Hematopoietic multipotent progenitor cell treated with erythropoietin and hydrocortisone succinate and interleukin-3 and kit ligand, for 15 days (in vitro differentiated cells): ENCODE measurements at regions not wholly inside any gene's neighbourhood (a gene's known extent, or its start where the extent isn't known, plus 50 kb on each side); places are given as distances from the start of the nearest gene placed in this dataset.

Experiments
- DNase-seq: peaks from one replicate; pipeline ENCODE4 v3.0.0-alpha.2; 2015; ENCODE audit warnings: low spot score

DNA sequence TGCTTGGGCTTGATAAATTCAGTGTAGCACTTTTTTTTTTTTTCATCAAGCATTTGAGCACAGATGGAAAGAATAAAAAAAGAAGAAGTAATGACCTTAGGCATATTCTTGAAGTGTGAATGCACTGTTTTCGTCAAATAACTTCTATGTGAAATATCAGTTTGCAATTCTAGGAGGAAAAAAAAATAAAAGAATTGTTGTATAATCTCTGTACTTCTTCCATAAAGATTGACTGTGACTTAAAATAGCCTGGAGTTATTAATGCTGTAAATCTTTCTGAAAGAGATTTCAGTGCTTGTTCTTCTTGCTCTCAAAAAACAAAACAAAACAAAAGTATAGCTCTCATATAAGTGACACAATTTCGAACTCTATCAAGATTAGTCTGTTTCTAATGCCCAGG, 536.9 kb upstream of the ZNF608 start:
- no peak for DNase-seq

DNA sequence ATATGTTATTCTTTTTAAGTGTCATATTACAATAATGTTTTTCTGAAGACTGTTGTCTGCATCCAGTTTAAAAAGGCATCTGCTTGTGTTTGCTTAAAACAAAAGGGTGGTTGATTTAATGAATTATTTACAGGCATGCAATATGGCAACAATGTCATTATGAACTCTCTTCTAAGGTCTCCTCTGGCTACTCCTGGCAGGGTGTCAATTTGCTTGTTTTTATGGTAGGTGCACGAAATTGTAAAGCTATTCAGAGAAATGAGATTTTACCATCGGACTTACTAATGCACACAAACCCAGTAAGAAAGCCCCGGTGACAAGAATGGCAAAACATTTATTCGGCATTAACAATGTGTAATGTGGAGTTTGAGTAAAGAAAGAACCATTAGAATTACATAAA, 539.8 kb upstream of the ZNF608 start:
- no peak for DNase-seq

DNA sequence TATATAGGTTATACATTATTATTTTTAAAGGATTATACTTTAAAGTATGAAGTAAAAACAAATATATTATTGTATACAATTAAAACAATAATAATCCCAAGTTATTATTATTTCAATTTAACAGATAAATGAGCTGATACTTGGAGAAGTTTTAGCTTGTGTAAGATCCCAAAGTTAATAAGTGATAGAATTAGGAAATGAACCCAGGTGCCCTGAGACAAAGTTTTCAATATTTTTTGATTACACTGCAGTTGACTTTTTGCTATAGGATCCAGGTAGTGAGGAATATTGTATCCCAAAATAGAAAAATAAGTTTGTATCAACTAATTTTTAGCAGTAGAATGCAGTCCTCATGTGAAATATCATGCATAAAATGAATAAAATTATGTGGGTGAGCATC, 543.2 kb upstream of the ZNF608 start:
- no peak for DNase-seq

DNA sequence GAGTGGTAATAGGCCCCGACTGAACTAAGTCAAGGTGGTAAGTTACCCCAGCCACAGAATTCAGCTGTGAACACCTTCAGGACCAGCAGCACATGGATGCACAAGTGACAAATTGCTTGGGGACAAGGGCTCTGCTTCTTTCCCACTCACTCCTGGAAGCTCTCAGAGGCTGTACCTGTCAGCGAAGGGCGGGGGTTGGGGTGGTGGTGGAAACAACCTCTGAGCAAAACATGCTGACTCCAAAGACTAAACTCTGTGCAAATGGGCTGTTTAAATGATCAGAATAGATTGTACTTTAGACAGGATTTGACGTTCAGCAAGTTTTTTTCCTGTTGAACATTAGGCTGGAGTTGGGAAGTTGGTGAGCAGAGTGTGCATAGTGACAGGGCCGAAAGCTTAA, 544.5 kb upstream of the ZNF608 start:
- no peak for DNase-seq

DNA sequence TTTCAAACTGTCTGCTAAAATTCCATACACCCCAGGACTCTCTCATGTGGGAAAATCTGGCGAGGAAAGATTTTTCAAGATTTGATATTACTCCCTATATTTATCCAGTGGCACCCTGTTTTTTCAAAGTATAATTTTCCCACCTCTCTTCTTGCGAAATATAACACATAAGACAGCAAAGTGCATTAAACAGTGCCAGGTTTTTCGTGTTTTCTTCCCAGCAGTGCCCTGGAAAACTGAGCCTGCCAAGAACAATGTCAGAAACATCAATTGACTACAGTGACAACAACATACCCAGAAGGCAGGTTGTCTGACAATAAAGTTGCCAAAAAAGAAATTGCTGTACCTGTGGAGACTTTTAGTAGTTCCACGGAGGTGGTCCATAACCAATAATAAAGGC, 545.0 kb upstream of the ZNF608 start:
- no peak for DNase-seq

DNA sequence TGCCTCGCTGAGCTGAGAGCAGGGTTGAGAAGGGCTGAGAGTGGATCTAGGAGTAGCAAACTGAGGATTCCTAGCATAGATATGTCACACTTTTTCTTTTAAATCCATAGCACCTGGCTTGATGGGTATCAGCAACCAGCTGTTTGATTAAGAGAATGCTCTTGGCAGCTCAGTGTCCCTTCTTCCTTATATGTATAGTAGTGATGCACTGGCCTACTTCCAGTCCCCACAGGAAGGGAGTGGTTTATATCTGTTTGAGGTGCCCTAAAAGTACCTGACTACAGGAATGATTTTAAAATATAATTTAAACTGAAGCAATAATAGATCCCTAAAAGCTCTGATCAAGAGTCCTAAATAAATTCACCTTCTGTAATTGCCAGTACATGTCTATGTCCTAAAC, 546.8 kb upstream of the ZNF608 start:
- DNase-seq, result no peak

DNA sequence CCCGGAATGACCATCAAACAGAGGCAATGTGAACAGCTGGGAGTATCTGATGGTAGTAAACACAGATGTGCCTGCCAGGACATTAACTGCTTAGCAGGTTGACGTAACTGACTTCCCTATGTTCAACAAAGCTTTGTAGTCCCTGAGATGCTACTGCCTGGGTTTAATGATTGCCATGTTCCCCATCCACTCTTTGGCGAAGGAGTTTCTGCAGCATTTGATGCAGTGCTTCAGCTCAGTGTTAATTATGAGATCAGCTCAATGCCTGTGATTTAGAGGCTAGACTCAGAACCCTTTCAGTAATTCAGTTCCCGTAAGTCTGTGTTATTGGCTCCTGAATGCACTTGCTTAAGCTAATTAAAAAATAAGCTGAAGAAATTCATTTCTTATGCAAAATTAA, 547.3 kb upstream of the ZNF608 start:
- DNase-seq, result no peak

DNA sequence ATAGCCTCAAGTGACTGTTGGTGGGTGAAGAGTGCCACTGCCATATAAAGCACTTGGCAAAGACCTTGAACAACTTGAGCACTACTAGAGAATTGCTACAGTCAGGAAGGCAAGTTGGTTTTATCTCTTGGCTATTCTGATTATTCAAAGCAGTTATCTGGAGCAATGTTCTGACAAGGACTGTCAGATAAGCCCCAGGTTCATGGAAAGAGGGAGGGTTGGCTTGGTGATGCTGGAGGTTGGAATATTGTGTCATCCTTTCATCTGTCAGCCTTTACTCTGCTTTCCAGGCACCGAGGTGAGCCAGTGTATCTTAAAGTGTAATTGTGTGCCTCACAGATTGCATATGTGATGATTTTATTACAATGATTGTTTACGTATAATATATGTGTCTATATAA, 548.4 kb upstream of the ZNF608 start:
- no peak for DNase-seq

DNA sequence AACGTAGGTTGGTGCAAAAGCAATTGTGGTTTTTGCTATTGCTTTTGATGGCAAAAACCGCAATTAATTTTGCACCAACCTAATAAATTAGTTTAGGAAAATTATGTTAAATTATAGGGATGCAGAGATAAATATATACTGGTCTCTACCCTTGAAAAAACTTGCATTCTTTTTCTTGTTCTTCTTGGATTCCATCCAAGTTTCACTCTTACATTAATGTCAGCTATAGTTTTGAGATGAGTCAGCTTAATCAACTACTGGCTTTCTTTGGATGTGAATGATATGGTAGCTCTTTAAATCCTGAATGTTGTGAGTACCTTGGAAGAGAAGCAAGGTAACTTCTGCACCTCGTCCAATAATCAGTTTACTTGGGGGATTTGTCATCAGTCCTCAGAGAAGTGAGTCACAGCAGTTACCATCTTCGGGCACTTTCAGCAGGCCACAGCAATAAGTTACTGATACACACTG, 549.0 kb upstream of the ZNF608 start:
- DNase-seq, result no peak

DNA sequence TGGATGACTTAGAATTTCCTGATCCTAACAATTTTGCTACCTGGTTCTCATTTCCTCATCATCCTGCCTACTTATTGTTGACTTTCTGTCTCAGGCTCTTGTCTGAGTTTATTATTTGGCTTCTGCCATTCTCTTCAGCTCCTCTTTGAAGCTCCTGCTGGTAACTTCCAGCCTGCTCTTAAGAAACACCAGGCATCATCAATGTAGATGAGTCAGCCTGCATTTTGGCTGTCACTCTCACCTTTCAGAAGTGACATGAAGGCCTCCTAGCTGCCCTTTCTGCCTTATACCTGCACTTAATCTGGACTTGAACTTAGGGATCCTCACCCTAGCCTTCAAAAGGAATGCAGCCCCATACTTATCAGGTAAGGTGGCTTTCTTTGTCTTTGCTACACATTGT, 551.8 kb upstream of the ZNF608 start:
- no peak for DNase-seq

DNA sequence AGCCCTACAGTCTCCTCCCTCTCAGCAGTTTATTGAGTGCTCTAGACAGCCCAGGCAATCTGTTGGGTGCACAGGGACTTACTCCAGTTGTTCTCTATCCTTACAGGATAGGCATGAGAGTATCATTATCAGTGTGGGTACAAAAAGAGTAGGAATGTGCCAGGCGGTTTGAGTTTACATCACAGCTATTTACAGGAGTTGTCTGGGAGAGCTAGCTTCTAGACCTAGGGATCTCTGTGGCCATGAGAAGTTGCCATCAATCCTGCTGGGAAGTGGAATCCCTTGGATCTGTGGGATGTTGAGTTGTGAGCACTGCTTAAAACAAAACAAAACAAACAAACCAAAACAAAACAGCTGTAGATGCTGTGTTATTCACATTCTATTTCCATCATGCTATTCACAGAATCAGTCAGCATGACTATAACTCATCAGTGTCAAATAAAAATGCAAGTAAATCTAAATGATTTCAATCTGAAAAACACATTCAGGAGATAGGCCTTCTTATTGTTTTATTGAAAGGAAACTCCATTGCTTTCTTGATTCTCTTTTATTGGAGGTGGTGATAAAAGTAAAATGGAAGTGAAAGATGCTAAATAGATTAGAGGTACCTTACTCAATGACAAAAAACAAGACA, 552.4 kb upstream of the ZNF608 start:
- no peak for DNase-seq

DNA sequence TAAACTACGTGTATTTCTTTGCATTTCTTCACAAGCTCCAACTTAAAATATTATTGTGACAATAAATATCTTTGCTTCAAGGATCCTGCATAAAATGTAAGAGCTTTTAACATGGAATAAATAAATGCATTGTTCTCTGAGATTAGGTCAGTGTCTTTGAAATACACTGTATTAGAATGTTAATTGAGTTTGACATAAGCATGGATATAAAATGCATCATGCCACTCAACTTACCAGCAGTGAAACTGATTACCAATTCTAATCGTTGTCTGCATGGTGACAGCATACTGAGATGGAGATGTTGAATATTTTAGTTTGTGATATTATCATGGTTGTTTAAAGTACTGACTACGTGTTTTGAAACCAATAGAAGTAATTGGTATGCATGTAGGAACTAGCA, 555.3 kb upstream of the ZNF608 start:
- DNase-seq, result no peak

DNA sequence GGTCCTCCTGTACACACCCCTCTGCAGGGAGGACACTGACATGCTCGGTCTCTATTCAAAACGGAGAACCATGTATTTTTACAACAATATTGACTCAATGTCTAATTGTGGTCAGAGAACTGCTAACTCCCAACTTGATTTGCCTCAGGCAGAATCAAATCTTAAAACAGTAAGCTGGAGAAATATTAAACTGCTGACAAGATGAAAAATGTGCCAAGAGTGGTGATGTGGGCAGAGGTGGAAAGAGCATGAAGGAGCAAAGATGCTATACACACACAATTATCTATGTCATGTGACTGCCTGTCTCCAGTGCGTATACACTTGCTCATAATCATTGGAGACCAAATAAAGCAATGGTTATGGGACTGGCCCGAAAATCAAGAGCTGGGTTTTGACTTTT, 556.1 kb upstream of the ZNF608 start:
- DNase-seq, result no peak

DNA sequence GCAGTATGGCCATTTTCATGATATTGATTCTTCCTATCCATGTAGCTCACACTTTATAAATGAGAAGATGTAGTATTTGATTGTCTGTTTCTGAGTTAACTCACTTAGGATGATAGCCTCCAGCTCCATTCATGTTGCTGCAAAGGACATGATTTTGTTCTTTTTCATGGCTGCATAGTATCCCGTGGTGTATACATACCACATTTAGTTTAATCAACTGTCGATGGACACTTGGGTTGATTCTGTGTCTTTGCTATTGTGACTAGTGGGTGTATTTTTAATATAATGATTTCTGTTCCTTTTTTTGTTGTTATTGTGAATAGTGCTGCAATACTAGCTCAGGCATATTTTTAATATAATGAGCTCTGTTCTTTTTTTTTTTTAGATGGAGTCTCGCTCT, 560.3 kb upstream of the ZNF608 start:
- no peak for DNase-seq

DNA sequence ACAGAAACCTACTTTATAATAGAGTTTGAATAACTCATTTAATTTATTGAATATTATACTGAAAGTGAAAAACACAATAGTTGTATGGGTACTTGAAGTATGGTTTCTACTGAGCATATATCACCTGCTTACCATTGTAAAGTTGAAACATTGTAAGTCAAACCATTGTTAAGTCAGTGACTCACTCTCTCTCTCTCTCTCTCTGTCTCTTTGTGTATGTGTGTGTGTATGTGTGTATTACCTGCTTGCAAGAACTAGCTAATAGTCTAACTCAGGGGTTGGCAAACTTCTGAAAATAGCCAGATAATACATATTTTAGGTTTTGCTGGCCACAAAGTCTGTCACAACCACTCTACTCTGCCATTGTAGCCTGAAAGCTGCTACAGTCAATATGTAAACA, 564.3 kb upstream of the ZNF608 start:
- no peak for DNase-seq

DNA sequence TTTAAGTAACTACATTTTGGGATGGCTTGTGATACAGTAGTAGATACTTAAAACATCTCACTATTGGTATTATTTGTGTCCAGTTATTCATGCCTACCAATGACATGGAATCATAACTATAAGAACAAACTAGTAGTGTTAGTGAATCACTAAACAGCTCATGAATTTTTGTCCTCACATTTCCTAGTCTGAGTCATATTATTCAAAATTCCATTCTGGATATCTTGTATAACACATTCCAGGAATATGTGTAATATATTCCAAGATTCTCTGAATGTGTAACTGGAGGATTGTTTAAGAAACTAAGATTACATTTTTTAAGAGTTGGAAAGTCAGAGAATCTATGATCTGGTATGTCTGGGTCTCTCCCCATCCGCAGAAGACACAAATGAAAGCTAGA, 565.3 kb upstream of the ZNF608 start:
- no peak for DNase-seq

DNA sequence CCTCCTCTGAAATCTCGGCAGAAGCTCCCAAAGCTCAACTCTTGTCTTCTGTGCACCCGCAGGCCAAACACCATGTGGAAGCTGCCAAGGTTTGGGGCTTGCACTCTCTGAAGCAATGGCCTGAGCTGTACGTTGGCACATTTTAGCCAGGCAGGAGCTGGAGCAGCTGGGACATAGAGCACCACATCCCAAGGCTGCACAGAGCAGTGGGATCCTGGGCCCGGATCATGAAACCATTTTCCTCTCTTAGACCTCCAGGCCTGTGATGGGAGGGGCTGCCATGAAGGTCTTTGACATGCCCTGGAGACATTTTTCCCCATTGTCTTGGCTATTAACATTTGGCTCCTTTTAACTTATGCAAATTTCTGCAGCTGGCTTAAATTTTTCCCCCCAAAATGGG, 567.1 kb upstream of the ZNF608 start:
- DNase-seq, result no peak

DNA sequence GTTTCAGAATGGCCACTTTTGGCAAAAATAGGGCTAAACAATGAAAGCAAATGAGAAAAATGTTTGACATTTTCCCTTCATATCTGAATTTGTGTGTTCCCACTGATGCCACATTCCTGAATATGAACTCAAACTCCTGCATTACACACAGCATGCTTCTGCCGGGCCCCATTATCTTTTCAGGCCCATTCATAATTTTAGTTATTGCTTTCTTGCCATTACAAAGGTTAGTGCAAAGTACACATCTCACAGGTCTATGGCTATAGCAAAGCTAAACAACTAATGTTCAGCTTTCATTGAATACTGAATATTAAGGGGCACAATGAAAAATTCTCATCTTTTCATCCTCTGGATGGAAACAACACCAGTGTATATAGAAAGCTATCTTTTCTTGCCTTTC, 568.9 kb upstream of the ZNF608 start:
- DNase-seq, result no peak

DNA sequence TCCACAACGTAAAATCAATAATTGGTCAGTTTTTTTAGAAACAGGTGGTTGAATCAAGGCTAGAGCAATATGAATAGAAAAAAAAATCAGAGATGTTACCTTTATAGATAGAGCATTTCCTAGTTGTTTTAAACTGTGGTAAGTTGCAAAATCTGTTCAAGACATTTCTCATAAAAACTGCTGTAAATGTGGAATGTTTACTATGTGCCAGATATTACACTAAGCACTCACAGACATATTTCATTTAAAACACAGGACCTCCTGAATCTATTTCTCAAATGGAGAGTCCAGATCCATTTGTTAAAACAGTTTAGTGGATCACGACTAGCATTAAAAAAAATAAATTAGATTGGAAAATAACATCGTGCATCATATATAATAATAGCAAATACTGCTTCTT, 570.0 kb upstream of the ZNF608 start:
- no peak for DNase-seq

DNA sequence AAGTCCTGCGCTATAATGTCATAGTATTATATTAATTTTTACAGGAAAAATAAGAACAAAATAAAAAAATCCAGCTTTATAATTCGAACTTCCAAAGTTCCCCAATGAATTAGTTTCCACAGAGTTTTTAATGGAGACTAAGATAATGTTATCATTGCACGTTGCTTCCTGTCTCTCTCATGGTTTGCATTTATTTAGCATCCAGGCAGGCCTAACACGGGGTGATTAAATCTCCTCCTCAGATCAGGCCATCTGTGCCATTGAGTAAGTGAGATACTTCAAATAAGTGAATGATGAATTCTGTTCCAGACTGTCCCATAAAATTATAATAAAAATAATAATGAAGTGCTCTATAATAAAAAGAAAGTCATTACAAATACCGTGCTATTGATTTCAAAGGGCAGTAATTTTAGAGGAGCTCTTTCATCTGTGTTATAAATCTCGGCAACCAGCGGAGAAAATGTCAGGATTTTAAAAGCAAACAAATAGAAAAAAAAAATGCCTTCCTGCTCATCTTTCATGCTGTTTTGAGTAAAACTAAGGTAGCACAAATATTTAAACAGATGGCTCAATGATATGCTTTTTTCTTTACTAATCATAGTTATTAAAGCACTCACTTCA, 570.6 kb upstream of the ZNF608 start:
- DNase-seq, result no peak

DNA sequence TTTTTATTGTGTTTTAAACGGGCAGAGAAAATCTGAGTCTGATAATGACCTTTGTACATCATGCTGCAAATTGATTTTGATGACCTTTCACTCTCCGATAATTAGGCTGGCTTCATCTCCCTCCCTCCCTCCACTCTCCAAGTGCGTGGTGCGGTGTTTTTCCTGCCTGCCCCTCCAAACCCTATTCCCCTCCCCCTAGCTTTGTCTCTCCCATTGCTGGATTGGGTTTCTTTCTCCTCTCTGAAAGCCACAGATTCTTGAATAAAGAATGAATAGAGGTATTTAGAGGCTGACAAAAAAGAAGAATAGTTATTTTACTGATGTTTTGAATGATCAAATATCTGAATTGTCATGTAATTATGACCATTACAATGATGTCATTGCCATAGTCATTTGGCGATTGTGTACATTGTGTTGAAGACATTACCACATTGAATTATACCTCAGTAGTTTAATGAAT, 571.1 kb upstream of the ZNF608 start:
- DNase-seq, result no peak

DNA sequence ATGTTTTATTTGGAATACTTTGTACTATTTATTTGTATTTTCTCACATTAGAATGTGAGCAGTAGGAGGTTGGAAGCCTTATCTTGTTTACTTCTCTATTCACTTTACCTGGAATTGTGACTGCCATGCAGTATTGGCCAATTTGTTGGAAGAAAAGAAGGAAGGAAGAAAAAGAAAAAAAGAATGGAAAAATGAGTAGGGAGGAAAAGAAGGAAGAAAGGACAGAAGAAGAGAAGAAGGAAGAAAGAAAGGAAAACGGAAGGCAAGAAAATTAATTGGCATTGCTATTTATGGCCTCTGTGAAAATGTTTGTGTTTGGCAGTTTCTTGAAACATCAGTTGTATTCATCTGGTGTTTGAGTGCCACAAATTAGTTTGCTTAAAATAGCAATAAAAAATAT, 575.2 kb upstream of the ZNF608 start:
- no peak for DNase-seq

DNA sequence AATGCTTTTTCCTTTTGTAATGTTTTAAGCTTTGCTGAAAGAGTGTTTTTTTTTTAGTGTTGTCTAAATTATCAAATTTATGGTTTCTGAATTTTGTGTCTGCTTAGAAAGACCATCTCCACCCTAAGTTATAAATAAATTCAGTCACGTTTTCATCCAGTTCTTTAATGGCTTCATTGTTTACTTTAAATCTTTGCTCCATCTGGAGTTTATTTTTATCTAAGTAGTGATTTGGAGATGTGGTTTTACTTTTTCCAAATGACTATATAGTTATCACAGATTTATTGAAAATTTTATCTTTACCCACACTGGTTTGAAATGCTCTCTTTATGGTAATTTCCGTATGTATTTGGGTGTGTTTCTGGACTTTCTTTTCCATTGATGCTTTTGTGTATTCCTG, 577.2 kb upstream of the ZNF608 start:
- DNase-seq, result no peak

DNA sequence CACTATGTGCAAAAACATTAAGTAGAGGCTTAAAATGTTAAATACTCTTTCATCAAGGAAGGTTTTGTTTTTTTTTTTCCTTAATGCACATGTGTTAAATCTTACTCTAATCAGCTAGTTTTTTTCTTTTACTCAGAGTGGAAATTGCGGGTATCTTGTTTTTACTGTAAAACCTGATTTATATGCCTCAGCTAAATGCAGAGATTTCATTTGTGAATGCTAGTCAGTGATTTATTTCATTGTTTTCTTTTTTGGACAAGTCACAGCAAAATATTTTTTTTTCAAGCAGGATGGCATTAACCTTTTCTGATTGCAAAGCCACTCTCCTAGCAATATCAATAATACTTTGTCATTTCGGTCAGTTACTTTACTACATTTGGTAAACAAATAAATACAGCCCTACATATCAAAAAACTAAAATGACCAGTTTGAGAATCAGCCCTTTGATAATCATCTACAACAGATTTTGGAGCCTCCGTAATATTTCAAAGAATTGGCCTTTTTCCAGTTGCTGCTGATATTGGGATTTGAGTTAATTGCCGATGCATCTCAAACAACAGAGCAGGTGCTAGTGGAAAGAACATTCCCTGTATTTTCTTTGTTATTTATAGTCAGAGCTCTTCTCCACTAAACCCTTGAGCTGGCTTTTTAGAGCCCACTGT, 579.2 kb upstream of the ZNF608 start:
- DNase-seq, result no peak
